Spleen (tissue), 11 donors: ENCODE measurements at regions not wholly inside any gene's neighbourhood (a gene's known extent, or its start where the extent isn't known, plus 50 kb on each side); places are given as distances from the start of the nearest gene placed in this dataset.

Source experiments
- DNase-seq: peaks from one replicate; pipeline ENCODE4 v3.0.0-alpha.2; 2020
- H3K27ac ChIP-seq, 8 donors: fragments of 200-600 bp; sonication (generic) in 7 of 8; 1 replicate in 4 of 8; 2 replicates in 4 of 8; pipeline versions ENCODE4 v1.5.0 to v1.8.0; 2016 to 2021; ENCODE audit warnings: inconsistent platforms in 4 of 8, mild to moderate bottlenecking in 4 of 8, moderate library complexity in 1 of 8
- H3K27me3 ChIP-seq, 7 donors: fragments of 200-600 bp; sonication (generic) in 6 of 7; replicated peaks in 1 of 7; 1 replicate in 4 of 7; 2 replicates in 3 of 7; pipeline versions ENCODE4 v1.5.0 to v1.8.0; 2016 to 2021; ENCODE audit warnings: inconsistent platforms in 3 of 7, mild to moderate bottlenecking in 1 of 7
- H3K36me3 ChIP-seq, 6 donors: fragments of 200-600 bp; sonication (generic) in 5 of 6; 1 replicate in 4 of 6; 2 replicates in 2 of 6; pipeline versions ENCODE4 v1.5.0 to v1.8.0; 2016 to 2021; ENCODE audit warnings: inconsistent platforms in 2 of 6
- H3K4me1 ChIP-seq, 6 donors: fragments of 200-600 bp; sonication (generic) in 5 of 6; 1 replicate in 3 of 6; 2 replicates in 3 of 6; pipeline versions ENCODE4 v1.5.0 to v1.8.0; 2016 to 2021; ENCODE audit warnings: inconsistent platforms in 3 of 6
- H3K4me3 ChIP-seq, 8 donors: fragments of 200-600 bp; sonication (generic) in 7 of 8; 1 replicate in 4 of 8; 2 replicates in 4 of 8; pipeline versions ENCODE4 v1.5.0 to v1.8.0; 2016 to 2021; ENCODE audit warnings: inconsistent platforms in 4 of 8, mild to moderate bottlenecking in 4 of 8, moderate library complexity in 2 of 8
- H3K9me3 ChIP-seq, 8 donors: fragments of 200-600 bp; sonication (generic) in 7 of 8; 1 replicate in 4 of 8; 2 replicates in 4 of 8; pipeline versions ENCODE4 v1.5.0 to v1.8.0; 2016 to 2021; ENCODE audit warnings: inconsistent platforms in 4 of 8
- CTCF ChIP-seq, 11 experiments: fragments of 200-600 bp in 7 of 11; fragments of 450-650 bp in 4 of 11; sonication (generic) in 4 of 11; IDR thresholded peaks in 8 of 11; conservative IDR thresholded peaks in 3 of 11; 1 replicate in 7 of 11; 2 replicates in 4 of 11; pipeline versions ENCODE4 v1.4.0 to v1.8.0; 2016 to 2021; ENCODE audit warnings: antibody characterized with exemption in 11 of 11, inconsistent platforms in 4 of 11, mild to moderate bottlenecking in 1 of 11
- POLR2A ChIP-seq, 3 donors: fragments of 450-650 bp; IDR thresholded peaks; one replicate each; pipeline ENCODE4 v1.5.1; 2017; ENCODE audit warnings: antibody characterized with exemption in 3 of 3, mild to moderate bottlenecking in 1 of 3
- POLR2AphosphoS5 ChIP-seq, 3 donors: sonication (generic); formaldehyde crosslinking; IDR thresholded peaks; one replicate each; pipeline ENCODE4 v1.5.1; 2017; ENCODE audit warnings: antibody characterized with exemption in 3 of 3
- WGBS, 5 donors: extraction: QIAGEN DNeasy Blood & Tissue Kit in 3 of 5; methylation state at CpG; one replicate each; pipeline versions ENCODE4 v1.1.5 to v1.1.7; 2013 to 2018; 5-methylcytosine and 5-hydroxymethylcytosine counted together
- intact Hi-C: fragments of 100-400 bp; cut with DNase I; formaldehyde crosslinking; loops from one replicate; pipeline ENCODE4 v1.15.0; 2023; ENCODE audit warnings: low total_unique reads
- donor health status: healthy with polysubstance abuse.
- donor health status: DM: no; HTN: no; CAD: no; lungs with moderate emphysema.
- donor health status: DM: no; HTN: no; CAD: no.
- donor health status: Bipolar disorder and iron deficiency.
- donor health status: healthy.
- donor health status: DM: no; HTN: no; CAD: no.
- donor health status: DM: yes; HTN: yes; CAD: no.

- Histone ChIP-seq H3K4me3 (no peak overlapping the region), H3K4me1 (no peaks in the 10 kb centered on the region), H3K36me3 (no peaks in the 10 kb centered on the region), H3K27ac (no peak overlapping the region), H3K27me3 (no peaks in the 10 kb centered on the region), H3K9me3 (no peaks in the 10 kb centered on the region)
- intact Hi-C loops = no loop called here
- TF ChIP-seq POLR2AphosphoS5 (IDR thresholded peaks at IDR 0.05) (no peak), CTCF (IDR thresholded peaks at IDR 0.05 in 8 of 11, conservative IDR thresholded peaks at IDR 0.05 in 3 of 11) (no peak), POLR2A (IDR thresholded peaks at IDR 0.05) (no peak)
- DNase-seq = no peak
These were observed 99.2 kb upstream of the VRK2 start for GRCh38 chr2:57947398-57947797.

GRCh38 chr2:57954020-57954419 lies 92.6 kb upstream of the VRK2 start:
- H3K4me3 ChIP-seq = no peak overlapping the region

GRCh38 chr2:57957238-57957637 lies 89.4 kb upstream of the VRK2 start:
- Histone ChIP-seq H3K4me1 (no peaks in the 10 kb centered on the region), H3K9me3 (no peaks in the 10 kb centered on the region), H3K27me3 (no peaks in the 10 kb centered on the region), H3K4me3 (no peak overlapping the region), H3K27ac (no peak overlapping the region), H3K36me3 (no peaks in the 10 kb centered on the region)
- no peak for DNase-seq
- WGBS, 5 donors = 73 to 96% (median 93%) methylated on average over 3 of the region's 3 CpGs
- no peak for TF ChIP-seq POLR2A (IDR thresholded peaks at IDR 0.05)
- intact Hi-C loops = no loop called here

More at GRCh38 chr2:57954020-57954419, 92.6 kb upstream of the VRK2 start:
- H3K4me1 ChIP-seq = no peaks in the 10 kb centered on the region
- H3K27ac ChIP-seq = no peak overlapping the region
- TF ChIP-seq POLR2AphosphoS5 (IDR thresholded peaks at IDR 0.05) = no peak
- no peak for TF ChIP-seq CTCF (IDR thresholded peaks at IDR 0.05 in 8 of 11, conservative IDR thresholded peaks at IDR 0.05 in 3 of 11)
- TF ChIP-seq POLR2A (IDR thresholded peaks at IDR 0.05) = no peak
- WGBS, 5 donors = 85 to 98% (median 97%) methylated on average over 1 of the region's 1 CpG
- intact Hi-C loops = no loop called here
- H3K9me3 ChIP-seq = no peaks in the 10 kb centered on the region
- H3K36me3 ChIP-seq = no peaks in the 10 kb centered on the region
- DNase-seq = no peak
- no peaks in the 10 kb centered on the region for H3K27me3 ChIP-seq

- Histone ChIP-seq H3K27ac (no peak overlapping the region), H3K4me3 (no peak overlapping the region), H3K9me3 (no peaks in the 10 kb centered on the region), H3K4me1 (no peaks in the 10 kb centered on the region), H3K36me3 (no peaks in the 10 kb centered on the region), H3K27me3 (no peaks in the 10 kb centered on the region)
- DNase-seq = no peak
- 74 to 91% (median 88%) methylated on average over 7 of the region's 7 CpGs for WGBS, 5 donors
- intact Hi-C loops = no loop called here
- no peak for TF ChIP-seq CTCF (IDR thresholded peaks at IDR 0.05 in 8 of 11, conservative IDR thresholded peaks at IDR 0.05 in 3 of 11)
- TF ChIP-seq POLR2A (IDR thresholded peaks at IDR 0.05) = no peak
- TF ChIP-seq POLR2AphosphoS5 (IDR thresholded peaks at IDR 0.05) = no peak
These were observed 87.2 kb upstream of the VRK2 start for GRCh38 chr2:57959390-57959789.

- no peak for DNase-seq
- Histone ChIP-seq H3K4me3 (no peak overlapping the region), H3K4me1 (no peaks in the 10 kb centered on the region), H3K36me3 (no peaks in the 10 kb centered on the region), H3K27ac (no peak overlapping the region), H3K27me3 (no peaks in the 10 kb centered on the region), H3K9me3 (no peaks in the 10 kb centered on the region)
- WGBS, 5 donors = 71 to 87% (median 78%) methylated on average over 3 of the region's 3 CpGs
- TF ChIP-seq POLR2A (IDR thresholded peaks at IDR 0.05) = no peak
- intact Hi-C loops = no loop called here
These were observed 83.7 kb upstream of the VRK2 start for GRCh38 chr2:57962861-57963260.
